Islet precursor cell (in vitro differentiated cells): ENCODE measurements at regions not wholly inside any gene's neighbourhood (a gene's known extent, or its start where the extent isn't known, plus 50 kb on each side); places are given as distances from the start of the nearest gene placed in this dataset.

ENCODE experiments used
- DNase-seq: peaks from one replicate; pipeline ENCODE4 v3.0.0-alpha.2; 2018

GRCh38 chr4:151613290-151613689, 147.5 kb downstream of the GATB start:
- no peak for DNase-seq

- no peak for DNase-seq
Measured at GRCh38 chr4:151614561-151614960, 146.2 kb downstream of the GATB start.

DNA sequence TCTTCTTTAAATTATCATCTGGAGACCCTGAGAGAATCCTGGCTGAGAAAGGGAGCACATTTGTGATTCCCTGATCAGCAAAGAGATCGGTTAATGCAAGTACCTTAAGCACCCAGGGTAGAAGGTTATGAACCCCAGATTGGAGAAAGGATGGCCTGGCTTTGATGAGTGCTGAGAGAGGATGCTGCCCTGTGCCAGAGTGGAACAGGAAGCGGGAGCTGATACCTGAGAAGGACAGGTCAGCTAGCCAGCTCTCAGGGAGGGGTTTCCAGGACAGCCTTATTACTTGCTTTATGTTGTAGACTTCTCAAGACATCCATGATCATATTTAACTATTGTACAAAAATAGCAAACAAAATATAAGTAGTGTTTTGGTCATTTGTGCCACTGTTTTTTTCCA, 141.9 kb downstream of the GATB start:
- no peak for DNase-seq

- DNase-seq = no peak
Measured at GRCh38 chr4:151620066-151620465, 140.7 kb downstream of the GATB start.
